ENCODE measurements at regions not wholly inside any gene's neighbourhood (a gene's known extent, or its start where the extent isn't known, plus 50 kb on each side); places are given as distances from the start of the nearest gene placed in this dataset.
A peak's percentile ranks its signal among the peaks of the same experiment; 100 is the strongest.

GRCh38 chr1:198472997-198473396 lies 67.5 kb downstream of the ATP6V1G3 start:
- Mint-ChIP-seq H3K9me3 (peaks cover 6% of the 10 kb centered on the region), H3K4me3 (no peak overlapping the region), H3K4me1 (no peaks in the 10 kb centered on the region), H3K36me3 (no peaks in the 10 kb centered on the region), H3K27ac (no peak overlapping the region)
- DNase-seq (ENCODE audit: low spot score in 2 of 2) (no peak), ATAC-seq (no peak)

- Mint-ChIP-seq H3K4me3 (no peak overlapping the region), H3K36me3 (no peaks in the 10 kb centered on the region), H3K9me3 (peaks cover 6% of the 10 kb centered on the region), H3K27ac (no peak overlapping the region), H3K4me1 (no peaks in the 10 kb centered on the region)
- DNase-seq (ENCODE audit: low spot score in 2 of 2) (no peak), ATAC-seq (no peak)
These were observed 68.4 kb downstream of the ATP6V1G3 start for GRCh38 chr1:198472119-198472518.

GRCh38 chr1:198467907-198468306 lies 72.6 kb downstream of the ATP6V1G3 start:
- ATAC-seq: no peak
- peaks cover 5% of the 10 kb centered on the region for H3K36me3 Mint-ChIP-seq
- peak overlapping the region; percentile 18 for H3K27ac Mint-ChIP-seq
- no peaks in the 10 kb centered on the region for H3K9me3 Mint-ChIP-seq
- H3K4me3 Mint-ChIP-seq: no peak overlapping the region
- no peak for DNase-seq (ENCODE audit: low spot score in 2 of 2)
- H3K4me1 Mint-ChIP-seq: peaks cover 5% of the 10 kb centered on the region

- H3K27ac Mint-ChIP-seq: peak overlapping the region; percentile 18
- H3K4me1 Mint-ChIP-seq: peaks cover 5% of the 10 kb centered on the region
- H3K9me3 Mint-ChIP-seq: no peaks in the 10 kb centered on the region
- H3K4me3 Mint-ChIP-seq: no peak overlapping the region
- H3K36me3 Mint-ChIP-seq: peaks cover 5% of the 10 kb centered on the region
- no peak for ATAC-seq
- no peak for DNase-seq (ENCODE audit: low spot score in 2 of 2)
These were observed 73.1 kb downstream of the ATP6V1G3 start for GRCh38 chr1:198467342-198467741.

GRCh38 chr1:198465201-198466144 lies 75.0 kb downstream of the ATP6V1G3 start:
- Mint-ChIP-seq H3K36me3 (peaks cover 5% of the 10 kb centered on the region), H3K9me3 (no peaks in the 10 kb centered on the region), H3K4me3 (no peak overlapping the region), H3K4me1 (peaks cover 5% of the 10 kb centered on the region), H3K27ac (no peak overlapping the region)
- DNase-seq (ENCODE audit: low spot score in 2 of 2) (no peak), ATAC-seq (peak; percentile 78)

GRCh38 chr1:198463709-198464108 lies 76.8 kb downstream of the ATP6V1G3 start:
- DNase-seq (ENCODE audit: low spot score in 2 of 2): no peak
- no peaks in the 10 kb centered on the region for H3K9me3 Mint-ChIP-seq
- peaks cover 5% of the 10 kb centered on the region for H3K4me1 Mint-ChIP-seq
- no peak overlapping the region for H3K27ac Mint-ChIP-seq
- ATAC-seq: no peak
- peaks cover 5% of the 10 kb centered on the region for H3K36me3 Mint-ChIP-seq
- H3K4me3 Mint-ChIP-seq: no peak overlapping the region

GRCh38 chr1:198462365-198463019 lies 78.0 kb downstream of the ATP6V1G3 start:
- Mint-ChIP-seq H3K36me3 (peaks cover 5% of the 10 kb centered on the region), H3K4me1 (peaks cover 5% of the 10 kb centered on the region), H3K4me3 (no peak overlapping the region), H3K27ac (no peak overlapping the region), H3K9me3 (no peaks in the 10 kb centered on the region)
- peak in 1 of 2 donors; percentile 56 for DNase-seq (ENCODE audit: low spot score in 2 of 2)
- peak; percentile 98 for ATAC-seq

- no peak for ATAC-seq
- Mint-ChIP-seq H3K9me3 (no peaks in the 10 kb centered on the region), H3K4me3 (no peak overlapping the region)
These were observed 84.5 kb downstream of the ATP6V1G3 start for GRCh38 chr1:198455966-198456365.

GRCh38 chr1:198449727-198450433 lies 90.6 kb downstream of the ATP6V1G3 start:
- Mint-ChIP-seq H3K9me3 (no peaks in the 10 kb centered on the region), H3K27ac (no peak overlapping the region), H3K4me3 (no peak overlapping the region), H3K4me1 (peaks cover 12% of the 10 kb centered on the region), H3K36me3 (no peaks in the 10 kb centered on the region)
- DNase-seq (ENCODE audit: low spot score in 2 of 2): no peak
- peak; percentile 65 for ATAC-seq

More at GRCh38 chr1:198455966-198456365, 84.5 kb downstream of the ATP6V1G3 start:
- Mint-ChIP-seq H3K27ac (no peak overlapping the region), H3K36me3 (no peaks in the 10 kb centered on the region), H3K4me1 (no peaks in the 10 kb centered on the region)
- DNase-seq (ENCODE audit: low spot score in 2 of 2): no peak

GRCh38 chr1:198449261-198449660 lies 91.2 kb downstream of the ATP6V1G3 start:
- DNase-seq (ENCODE audit: low spot score in 2 of 2) (no peak), ATAC-seq (no peak)
- no peaks in the 10 kb centered on the region for H3K36me3 Mint-ChIP-seq

GRCh38 chr1:198447468-198447867 lies 93.0 kb downstream of the ATP6V1G3 start:
- no peak for ATAC-seq

More at GRCh38 chr1:198449261-198449660, 91.2 kb downstream of the ATP6V1G3 start:
- H3K4me3 Mint-ChIP-seq: no peak overlapping the region
- no peaks in the 10 kb centered on the region for H3K9me3 Mint-ChIP-seq
- H3K27ac Mint-ChIP-seq: no peak overlapping the region
- H3K4me1 Mint-ChIP-seq: peaks cover 12% of the 10 kb centered on the region

GRCh38 chr1:198445872-198446271 lies 94.6 kb downstream of the ATP6V1G3 start:
- ATAC-seq (no peak), DNase-seq (ENCODE audit: low spot score in 2 of 2) (no peak)
- H3K27ac Mint-ChIP-seq: no peak overlapping the region
- no peak overlapping the region for H3K4me3 Mint-ChIP-seq
- H3K4me1 Mint-ChIP-seq: peaks cover 12% of the 10 kb centered on the region
- no peaks in the 10 kb centered on the region for H3K36me3 Mint-ChIP-seq
- no peaks in the 10 kb centered on the region for H3K9me3 Mint-ChIP-seq

More at GRCh38 chr1:198447468-198447867, 93.0 kb downstream of the ATP6V1G3 start:
- Mint-ChIP-seq H3K36me3 (no peaks in the 10 kb centered on the region), H3K4me1 (peaks cover 12% of the 10 kb centered on the region), H3K9me3 (no peaks in the 10 kb centered on the region), H3K4me3 (no peak overlapping the region), H3K27ac (no peak overlapping the region)
- DNase-seq (ENCODE audit: low spot score in 2 of 2): no peak

GRCh38 chr1:198444792-198445191 lies 95.7 kb downstream of the ATP6V1G3 start:
- H3K36me3 Mint-ChIP-seq: no peaks in the 10 kb centered on the region
- DNase-seq (ENCODE audit: low spot score in 2 of 2) (no peak), ATAC-seq (no peak)
- H3K4me1 Mint-ChIP-seq: peaks cover 12% of the 10 kb centered on the region
- no peaks in the 10 kb centered on the region for H3K9me3 Mint-ChIP-seq
- H3K4me3 Mint-ChIP-seq: no peak overlapping the region
- no peak overlapping the region for H3K27ac Mint-ChIP-seq

- no peak overlapping the region for H3K27ac Mint-ChIP-seq
- no peaks in the 10 kb centered on the region for H3K9me3 Mint-ChIP-seq
- peaks cover 5% of the 10 kb centered on the region for H3K4me1 Mint-ChIP-seq
- H3K36me3 Mint-ChIP-seq: no peaks in the 10 kb centered on the region
- no peak overlapping the region for H3K4me3 Mint-ChIP-seq
- DNase-seq (ENCODE audit: low spot score in 2 of 2): no peak
- no peak for ATAC-seq
These were observed 96.9 kb downstream of the ATP6V1G3 start for GRCh38 chr1:198443365-198444233.

Data from stimulated activated effector memory CD8-positive, alpha-beta T cell treated with anti-CD3 and anti-CD28 coated beads, Interleukin-12 subunit alpha, Interleukin-12 subunit beta, amount 100 ng/mL, for 72 hours (primary cell).